Ishikawa (cell line): ENCODE measurements at regions not wholly inside any gene's neighbourhood (a gene's known extent, or its start where the extent isn't known, plus 50 kb on each side); places are given as distances from the start of the nearest gene placed in this dataset.
A peak's percentile ranks its signal among the peaks of the same experiment; 100 is the strongest.

ENCODE experiments used
- CEBPB ChIP-seq: IDR thresholded peaks from 2 replicates; pipeline ENCODE4 v1.6.1; 2012
- CREB1 ChIP-seq: IDR thresholded peaks from 2 replicates; pipeline ENCODE4 v1.6.1; 2012; ENCODE audit warnings: low read depth
- EGR1 ChIP-seq: IDR thresholded peaks from 2 replicates; pipeline ENCODE4 v1.6.1; 2012
- EP300 ChIP-seq: IDR thresholded peaks from 2 replicates; pipeline ENCODE4 v1.6.1; 2012; ENCODE audit warnings: borderline replicate concordance
- FOXM1 ChIP-seq: IDR thresholded peaks from 2 replicates; pipeline ENCODE4 v1.6.1; 2012; ENCODE audit warnings: low read depth, borderline replicate concordance
- NFIC ChIP-seq: IDR thresholded peaks from 2 replicates; pipeline ENCODE4 v1.6.1; 2012
- RAD21 ChIP-seq: IDR thresholded peaks from 2 replicates; pipeline ENCODE4 v1.6.1; 2012; ENCODE audit warnings: low read depth
- TAF1 ChIP-seq: IDR thresholded peaks from 2 replicates; pipeline ENCODE4 v1.6.1; 2012; ENCODE audit warnings: low read depth, mild to moderate bottlenecking
- TCF12 ChIP-seq: IDR thresholded peaks from 2 replicates; pipeline ENCODE4 v1.6.1; 2012; ENCODE audit warnings: low read depth
- TEAD4 ChIP-seq: IDR thresholded peaks from 2 replicates; pipeline ENCODE4 v1.6.1; 2012
- YY1 ChIP-seq: IDR thresholded peaks from 2 replicates; pipeline ENCODE4 v1.6.1; 2012; ENCODE audit warnings: low read depth
- ZBTB7A ChIP-seq: IDR thresholded peaks from 2 replicates; pipeline ENCODE4 v1.6.1; 2012; ENCODE audit warnings: low read depth
- TF ChIP-seq, protein P1 (sequence below): IDR thresholded peaks from 2 replicates; pipeline ENCODE4 v1.6.1; 2012
- TF ChIP-seq, protein P2 (sequence below): IDR thresholded peaks from 2 replicates; pipeline ENCODE4 v1.6.1; 2012; ENCODE audit warnings: low read depth, mild to moderate bottlenecking
- TF ChIP-seq, protein P3 (sequence below): IDR thresholded peaks from 2 replicates; pipeline ENCODE4 v1.6.1; 2012

DNA sequence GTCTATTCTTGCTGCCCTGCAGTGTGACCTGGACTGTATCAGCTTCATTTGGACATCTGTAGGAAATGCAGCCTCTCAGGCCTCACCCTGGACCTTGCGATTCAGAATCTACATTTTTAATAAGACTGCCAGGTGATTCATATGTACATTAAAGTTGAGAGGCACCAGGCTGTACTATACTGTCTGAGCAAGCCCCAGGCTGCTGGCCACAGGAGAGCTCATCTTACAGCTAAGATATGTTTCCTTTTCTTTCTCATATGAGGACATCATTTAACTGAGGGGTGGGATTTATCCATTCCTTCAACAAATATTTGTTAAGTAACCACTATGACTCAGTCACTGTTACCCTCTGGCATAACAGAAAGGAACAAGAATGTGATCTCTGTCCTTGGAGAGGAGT is 78.2 kb upstream of the GCFC2 start:
- no peak for TF ChIP-seq CREB1
- TF ChIP-seq, protein P1, sequence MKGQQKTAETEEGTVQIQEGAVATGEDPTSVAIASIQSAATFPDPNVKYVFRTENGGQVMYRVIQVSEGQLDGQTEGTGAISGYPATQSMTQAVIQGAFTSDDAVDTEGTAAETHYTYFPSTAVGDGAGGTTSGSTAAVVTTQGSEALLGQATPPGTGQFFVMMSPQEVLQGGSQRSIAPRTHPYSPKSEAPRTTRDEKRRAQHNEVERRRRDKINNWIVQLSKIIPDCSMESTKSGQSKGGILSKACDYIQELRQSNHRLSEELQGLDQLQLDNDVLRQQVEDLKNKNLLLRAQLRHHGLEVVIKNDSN, result no peak

DNA sequence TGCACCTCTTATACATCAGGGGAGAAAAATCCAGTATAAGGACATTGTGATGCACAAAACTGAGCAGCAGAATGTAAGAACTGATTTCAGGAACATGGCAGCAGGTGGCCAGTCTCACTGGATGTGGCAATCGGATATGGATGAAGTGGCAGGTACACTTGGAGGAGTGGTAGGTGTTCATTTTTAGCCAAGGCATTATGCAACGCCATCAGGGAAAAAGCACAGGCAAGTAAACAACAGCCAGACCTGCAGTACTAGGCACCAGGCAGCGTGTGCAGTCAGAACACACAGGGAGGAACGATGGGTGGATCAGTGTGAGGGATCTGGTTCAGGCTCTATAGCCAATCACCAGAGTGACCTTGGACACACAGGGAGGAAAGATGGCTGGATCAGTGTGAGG is 77.4 kb upstream of the GCFC2 start:
- TF ChIP-seq, protein P2, sequence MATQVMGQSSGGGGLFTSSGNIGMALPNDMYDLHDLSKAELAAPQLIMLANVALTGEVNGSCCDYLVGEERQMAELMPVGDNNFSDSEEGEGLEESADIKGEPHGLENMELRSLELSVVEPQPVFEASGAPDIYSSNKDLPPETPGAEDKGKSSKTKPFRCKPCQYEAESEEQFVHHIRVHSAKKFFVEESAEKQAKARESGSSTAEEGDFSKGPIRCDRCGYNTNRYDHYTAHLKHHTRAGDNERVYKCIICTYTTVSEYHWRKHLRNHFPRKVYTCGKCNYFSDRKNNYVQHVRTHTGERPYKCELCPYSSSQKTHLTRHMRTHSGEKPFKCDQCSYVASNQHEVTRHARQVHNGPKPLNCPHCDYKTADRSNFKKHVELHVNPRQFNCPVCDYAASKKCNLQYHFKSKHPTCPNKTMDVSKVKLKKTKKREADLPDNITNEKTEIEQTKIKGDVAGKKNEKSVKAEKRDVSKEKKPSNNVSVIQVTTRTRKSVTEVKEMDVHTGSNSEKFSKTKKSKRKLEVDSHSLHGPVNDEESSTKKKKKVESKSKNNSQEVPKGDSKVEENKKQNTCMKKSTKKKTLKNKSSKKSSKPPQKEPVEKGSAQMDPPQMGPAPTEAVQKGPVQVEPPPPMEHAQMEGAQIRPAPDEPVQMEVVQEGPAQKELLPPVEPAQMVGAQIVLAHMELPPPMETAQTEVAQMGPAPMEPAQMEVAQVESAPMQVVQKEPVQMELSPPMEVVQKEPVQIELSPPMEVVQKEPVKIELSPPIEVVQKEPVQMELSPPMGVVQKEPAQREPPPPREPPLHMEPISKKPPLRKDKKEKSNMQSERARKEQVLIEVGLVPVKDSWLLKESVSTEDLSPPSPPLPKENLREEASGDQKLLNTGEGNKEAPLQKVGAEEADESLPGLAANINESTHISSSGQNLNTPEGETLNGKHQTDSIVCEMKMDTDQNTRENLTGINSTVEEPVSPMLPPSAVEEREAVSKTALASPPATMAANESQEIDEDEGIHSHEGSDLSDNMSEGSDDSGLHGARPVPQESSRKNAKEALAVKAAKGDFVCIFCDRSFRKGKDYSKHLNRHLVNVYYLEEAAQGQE, result no peak
- TF ChIP-seq NFIC (no peak), CEBPB (no peak), TCF12 (no peak)

DNA sequence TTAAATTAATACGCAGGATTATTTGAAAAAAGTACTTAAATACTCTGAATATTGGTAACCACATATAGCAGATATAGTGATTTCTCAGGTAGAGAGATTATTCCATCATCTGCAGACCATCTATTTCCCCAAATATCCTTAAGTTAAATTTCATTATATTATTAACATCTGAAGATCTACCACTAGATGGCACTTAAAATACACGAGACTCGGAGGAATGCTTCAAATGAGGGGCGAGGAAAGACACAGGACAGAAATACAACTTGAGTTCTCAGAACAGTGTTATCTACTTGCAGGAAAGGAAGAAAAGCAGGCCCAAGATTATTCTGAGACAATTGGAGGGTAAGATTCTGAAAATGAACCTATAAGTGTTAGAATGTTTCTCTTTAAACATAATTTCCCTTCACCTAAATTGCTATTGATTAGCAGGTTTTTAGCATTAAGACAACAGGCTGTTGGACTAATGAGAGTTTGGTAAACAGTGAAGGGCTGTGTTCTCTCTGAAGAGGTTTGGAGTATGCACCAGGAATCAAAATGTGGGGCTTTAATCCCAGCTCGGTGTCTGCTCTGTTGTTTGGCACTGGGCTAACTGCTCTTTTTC is 76.9 kb upstream of the GCFC2 start:
- TF ChIP-seq EP300 (no peak), TEAD4 (no peak), EGR1 (no peak), RAD21 (peak; percentile 70), CREB1 (no peak), ZBTB7A (no peak)
- TF ChIP-seq, protein P1, result no peak

DNA sequence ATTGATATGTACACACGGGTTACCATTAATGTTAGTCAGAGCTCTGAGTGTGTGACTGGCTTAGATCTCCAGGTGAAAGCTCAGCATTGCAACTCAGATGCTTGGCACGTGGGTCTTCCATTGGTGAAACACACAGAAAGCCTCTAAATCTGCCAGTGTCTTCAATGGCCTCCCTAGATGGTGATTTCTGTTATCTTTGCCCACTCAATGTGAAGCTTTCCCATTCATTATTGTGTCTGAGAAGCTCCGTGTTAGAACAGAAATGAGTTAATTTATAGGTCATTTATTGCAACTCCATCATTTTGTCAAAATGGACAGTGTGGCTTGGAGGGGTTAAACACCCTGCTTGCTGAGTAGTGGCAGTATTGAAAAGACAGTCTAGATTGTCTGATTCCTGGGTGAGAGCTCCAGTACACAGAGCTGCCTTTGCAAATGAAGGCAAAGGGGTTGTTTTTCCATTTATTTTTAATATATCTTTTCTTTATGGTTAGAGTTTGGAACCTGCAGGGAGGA is 64.7 kb upstream of the GCFC2 start:
- TF ChIP-seq, protein P3, sequence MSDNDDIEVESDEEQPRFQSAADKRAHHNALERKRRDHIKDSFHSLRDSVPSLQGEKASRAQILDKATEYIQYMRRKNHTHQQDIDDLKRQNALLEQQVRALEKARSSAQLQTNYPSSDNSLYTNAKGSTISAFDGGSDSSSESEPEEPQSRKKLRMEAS, result no peak
- TF ChIP-seq ZBTB7A (no peak), TAF1 (no peak), TEAD4 (no peak), TCF12 (no peak), NFIC (no peak), FOXM1 (no peak), YY1 (no peak), EGR1 (no peak), EP300 (no peak), CEBPB (no peak), CREB1 (no peak), RAD21 (no peak)
- TF ChIP-seq, protein P2, result no peak
- TF ChIP-seq, protein P1, result no peak

DNA sequence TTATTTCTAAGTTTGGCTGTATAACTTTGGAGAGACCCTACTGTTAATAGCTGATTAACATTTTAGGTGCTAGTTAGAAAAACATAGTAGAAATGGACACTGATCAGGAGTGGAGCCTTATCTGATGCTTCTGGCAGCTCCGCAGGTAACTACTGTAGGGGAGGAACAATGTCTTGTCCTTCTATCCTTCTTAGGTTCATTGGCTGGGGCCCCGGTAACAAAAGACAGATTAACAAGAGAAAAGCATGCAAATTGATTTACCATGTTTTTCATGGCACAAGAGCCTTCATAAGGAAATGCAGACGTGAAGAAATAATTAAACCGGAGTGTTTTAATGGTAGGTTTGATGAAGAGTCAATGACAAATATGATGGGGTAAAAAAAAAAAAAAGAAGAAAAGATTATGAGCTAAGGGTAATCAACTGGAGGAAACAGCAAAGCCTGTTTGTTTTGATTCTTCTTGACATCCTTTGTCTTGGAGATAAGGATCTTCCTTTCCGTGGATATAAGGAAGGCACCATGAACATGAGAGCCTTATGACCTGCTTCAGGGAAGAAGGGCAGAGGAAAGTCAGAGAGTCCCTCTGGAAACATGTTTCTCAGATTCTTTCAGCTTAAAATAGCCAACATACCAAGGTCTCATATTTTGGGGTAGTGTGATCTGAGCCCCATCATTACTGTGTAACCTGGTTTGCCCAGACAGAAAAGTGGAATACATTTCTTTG is 62.4 kb upstream of the GCFC2 start:
- TF ChIP-seq TCF12 (no peak), YY1 (no peak), ZBTB7A (no peak), RAD21 (no peak), CREB1 (no peak), EP300 (no peak), TEAD4 (no peak), EGR1 (no peak), FOXM1 (no peak), NFIC (no peak), CEBPB (no peak), TAF1 (no peak)
- TF ChIP-seq, protein P3, result no peak
- TF ChIP-seq, protein P2, result no peak
- TF ChIP-seq, protein P1, result no peak
